Renal pelvis (tissue), 1 donor: ENCODE measurements at regions not wholly inside any gene's neighbourhood (a gene's known extent, or its start where the extent isn't known, plus 50 kb on each side); places are given as distances from the start of the nearest gene placed in this dataset.
"Not testable (repeated sequence)": the region's sequence is repeated elsewhere in the genome, so short reads cannot be mapped to it uniquely, and the experiment has no call there.

Experiments
- DNase-seq: peaks from one replicate; pipeline ENCODE4 v3.0.0-alpha.2; 2013

- no peak for DNase-seq
These were observed 2373.8 kb upstream of the ACO1 start for GRCh38 chr9:30010691-30011090.

DNA sequence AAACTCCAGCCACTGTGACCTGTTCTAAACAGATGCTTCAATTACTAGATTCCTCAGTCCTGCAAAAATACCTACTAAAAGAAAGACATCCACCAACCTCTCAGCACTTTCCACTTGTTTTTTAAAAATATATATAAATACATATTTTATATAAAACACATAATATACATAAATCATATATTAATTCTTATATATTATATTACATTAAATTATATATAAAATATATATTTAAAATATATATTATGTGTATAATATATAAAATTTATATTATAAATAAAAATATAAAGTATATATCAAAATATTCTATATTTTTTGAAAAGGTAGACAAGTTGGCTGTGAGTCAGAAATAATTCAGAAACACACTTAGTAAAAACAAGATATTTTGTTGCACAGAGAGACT, 2371.8 kb upstream of the ACO1 start:
- DNase-seq = no peak

DNA sequence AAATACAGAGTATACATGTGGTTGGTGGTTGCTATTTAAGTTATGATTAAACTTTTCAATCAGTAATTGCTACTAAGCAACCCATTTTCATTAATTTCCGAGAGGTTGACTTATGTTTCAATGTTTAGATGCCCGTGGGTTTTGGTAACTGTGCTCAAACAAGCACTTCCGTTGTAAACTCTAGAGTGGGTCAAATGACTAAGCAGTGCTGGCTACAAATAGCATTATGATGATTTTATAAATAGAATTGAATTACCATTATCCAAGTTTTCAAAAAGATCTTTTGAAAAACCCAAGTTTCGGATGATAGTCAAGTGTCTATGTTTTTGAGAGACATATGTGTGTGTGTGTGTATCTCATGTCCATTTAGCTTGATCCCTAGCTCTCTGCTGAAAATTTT, 2369.4 kb upstream of the ACO1 start:
- DNase-seq = no peak

DNA sequence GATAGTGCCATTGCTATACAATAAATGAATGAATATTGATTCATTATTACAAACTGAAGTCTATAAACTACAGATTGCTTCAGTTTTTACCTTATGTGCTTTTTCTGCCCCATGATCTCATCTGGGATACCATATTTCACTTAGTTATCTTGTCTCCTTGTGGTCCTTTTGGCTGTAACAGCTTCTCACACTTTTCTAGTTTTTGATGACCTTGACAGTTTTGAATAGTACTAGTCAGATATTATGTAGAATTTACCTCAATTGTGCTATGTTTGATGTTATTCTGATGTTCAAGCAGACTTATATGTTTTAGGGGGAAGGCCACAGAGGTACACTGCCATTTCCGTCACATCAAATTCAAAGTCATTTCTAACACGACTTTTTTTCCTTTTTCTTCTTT, 2364.3 kb upstream of the ACO1 start:
- no peak for DNase-seq

- no peak for DNase-seq
These were observed 2348.7 kb upstream of the ACO1 start for GRCh38 chr9:30035761-30036160.

- DNase-seq = no peak
These were observed 2347.9 kb upstream of the ACO1 start for GRCh38 chr9:30036558-30036957.

DNA sequence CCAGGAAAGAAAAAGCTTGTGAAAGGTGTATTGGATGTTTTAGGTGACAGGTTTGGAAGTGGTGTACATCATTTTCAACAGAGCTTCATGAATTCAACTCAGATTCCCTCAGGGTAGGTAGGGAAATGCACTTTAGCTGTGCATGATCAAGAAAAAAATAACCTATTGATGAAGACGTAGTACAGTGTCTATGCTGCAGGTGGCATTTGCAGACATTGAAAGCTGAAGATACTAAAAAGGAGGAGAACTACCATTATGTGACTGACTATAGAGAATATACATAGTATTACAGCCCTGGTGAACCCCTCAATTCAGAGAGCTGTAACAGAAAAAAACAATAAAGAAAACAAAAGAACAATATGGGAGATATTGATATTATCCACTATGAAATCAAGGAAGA, 2344.7 kb upstream of the ACO1 start:
- DNase-seq = no peak

- no peak for DNase-seq
These were observed 2336.0 kb upstream of the ACO1 start for GRCh38 chr9:30048396-30048795.

GRCh38 chr9:30058463-30058862, 2326.0 kb upstream of the ACO1 start:
- no peak for DNase-seq

DNA sequence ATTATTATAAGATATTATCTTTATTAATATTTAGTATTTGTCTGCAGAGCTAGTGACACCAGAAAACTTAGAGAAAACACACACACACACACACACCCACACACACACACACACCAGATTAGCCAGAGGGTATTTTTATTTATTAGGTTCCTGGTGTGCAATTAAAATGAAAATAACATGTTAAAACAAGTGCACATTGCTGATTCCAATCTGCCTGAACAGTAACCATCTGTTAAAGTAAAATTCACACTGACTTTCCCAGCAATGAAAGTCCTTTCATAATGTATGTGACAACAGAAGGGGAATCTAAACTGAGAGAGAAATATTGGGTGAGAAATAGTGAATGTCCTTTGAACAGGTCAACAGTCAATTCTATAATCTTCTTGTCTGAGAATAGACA, 2323.5 kb upstream of the ACO1 start:
- no peak for DNase-seq

DNA sequence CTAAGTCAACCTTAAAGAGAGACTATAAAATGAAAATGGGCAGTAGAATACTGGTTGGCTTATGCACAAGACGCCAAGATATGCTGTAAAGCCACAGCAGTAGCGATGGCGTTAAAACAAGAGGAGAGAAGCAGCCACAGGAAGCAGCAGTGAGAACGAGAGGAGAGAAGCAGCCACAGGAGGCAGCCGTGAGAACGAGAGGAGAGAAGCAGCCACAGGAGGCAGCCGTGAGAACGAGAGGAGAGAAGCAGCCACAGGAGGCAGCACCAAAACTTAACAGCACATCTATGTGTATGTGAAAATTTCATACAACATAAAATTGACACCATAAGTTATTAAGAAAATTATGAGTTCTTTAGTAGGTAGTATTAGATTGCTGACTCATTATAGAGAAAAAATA, 2318.6 kb upstream of the ACO1 start:
- DNase-seq = no peak

GRCh38 chr9:30069236-30069635, 2315.2 kb upstream of the ACO1 start:
- not testable (repeated sequence) for DNase-seq

DNA sequence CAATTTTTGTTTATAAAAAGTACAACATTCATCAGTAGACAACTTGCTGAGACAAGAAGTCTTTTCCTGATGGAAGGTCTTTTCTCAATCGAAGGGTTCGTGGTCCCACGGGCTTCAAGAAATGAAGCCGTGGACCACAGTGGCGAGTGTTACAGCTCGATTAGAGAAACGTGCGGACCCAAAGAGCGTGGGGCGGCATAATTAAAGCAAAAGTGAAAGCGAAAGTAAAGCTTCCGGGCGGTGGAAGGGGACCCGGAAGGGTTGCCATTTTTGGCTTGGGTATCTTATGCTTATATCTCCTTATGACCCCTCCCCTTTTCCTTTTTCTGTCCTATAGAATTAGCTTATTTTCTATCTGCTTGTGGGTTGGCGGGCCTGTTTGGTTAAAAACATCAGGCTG, 2309.4 kb upstream of the ACO1 start:
- DNase-seq = no peak

DNA sequence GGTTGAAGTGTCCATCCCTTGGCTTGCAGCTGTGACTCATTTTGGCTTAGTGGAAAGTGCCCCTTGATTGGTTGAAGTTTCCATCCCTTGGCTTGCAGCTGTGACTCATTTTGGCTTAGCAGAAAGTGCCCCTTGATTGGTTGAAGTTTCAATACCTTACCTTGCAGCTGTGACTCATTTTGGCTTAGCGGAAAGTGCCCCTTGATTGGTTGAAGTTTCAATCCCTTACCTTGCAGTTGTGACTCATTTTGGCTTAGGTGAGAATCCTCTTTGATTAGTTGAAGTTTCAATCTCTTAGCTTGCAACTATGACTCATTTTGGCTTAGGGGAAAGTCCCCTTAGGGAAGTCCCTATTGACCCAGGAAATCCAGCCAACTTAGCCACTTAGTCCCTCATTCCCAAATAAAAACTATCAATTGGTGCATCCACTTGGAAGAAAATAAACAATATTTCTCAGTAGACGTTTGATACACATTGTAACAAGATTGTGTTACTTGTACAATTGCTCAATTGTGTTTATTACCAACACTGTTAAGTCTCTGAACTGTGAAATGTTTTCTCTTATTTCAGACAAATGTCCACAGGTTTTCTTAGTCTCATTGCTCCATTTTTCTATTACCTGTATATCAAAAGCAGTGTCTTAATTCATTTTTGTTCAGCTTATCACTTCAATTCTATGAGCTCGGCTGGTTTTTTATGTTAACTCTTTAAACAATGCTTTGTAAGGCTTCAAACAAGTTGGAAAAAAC, 2308.8 kb upstream of the ACO1 start:
- DNase-seq = no peak

GRCh38 chr9:30078195-30078594, 2306.2 kb upstream of the ACO1 start:
- DNase-seq = no peak

GRCh38 chr9:30089428-30089827, 2295.0 kb upstream of the ACO1 start:
- no peak for DNase-seq

GRCh38 chr9:30103647-30104394, 2280.6 kb upstream of the ACO1 start:
- no peak for DNase-seq

DNA sequence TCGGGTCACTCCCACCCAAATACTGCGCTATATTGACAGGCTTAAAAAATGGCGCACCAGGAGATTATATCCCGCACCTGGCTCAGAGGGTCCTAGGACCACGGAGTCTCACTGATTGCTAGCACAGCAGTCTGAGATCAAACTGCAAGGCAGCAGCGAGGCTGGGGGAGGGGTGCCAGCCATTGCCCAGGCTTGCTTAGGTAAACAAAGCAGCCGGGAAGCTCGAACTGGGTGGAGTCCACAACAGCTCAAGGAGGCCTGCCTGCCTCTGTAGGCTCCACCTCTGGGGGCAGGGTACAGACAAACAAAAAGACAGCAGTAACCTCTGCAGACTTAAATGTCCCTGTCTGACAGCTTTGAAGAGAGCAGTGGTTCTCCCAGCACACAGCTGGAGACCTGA, 2277.3 kb upstream of the ACO1 start:
- DNase-seq = not testable (repeated sequence)

DNA sequence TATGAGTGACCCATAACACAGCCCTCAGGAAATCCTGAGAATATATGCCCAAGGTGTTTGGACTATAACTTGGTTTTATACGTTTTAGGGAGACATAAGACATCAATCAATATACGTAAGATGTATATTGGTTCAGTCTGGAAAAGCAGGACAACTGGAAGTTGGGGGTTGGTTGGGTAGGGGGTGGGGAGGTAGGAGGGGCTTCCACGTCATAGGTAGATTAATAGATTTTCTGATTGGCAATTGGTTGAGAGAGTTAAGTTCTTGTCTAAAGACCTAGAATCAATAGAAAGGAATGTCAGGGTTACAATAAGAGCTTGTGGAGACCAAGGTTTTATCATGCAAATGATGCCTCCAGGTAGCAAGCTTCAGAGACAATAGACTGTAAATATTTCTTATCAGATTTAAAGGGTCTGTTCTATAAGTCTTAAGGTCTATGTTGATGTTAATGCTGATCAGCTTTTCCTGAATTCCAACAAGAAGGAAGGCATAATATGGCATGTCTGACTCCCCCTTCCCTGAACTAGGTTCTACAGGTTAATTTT, 2267.7 kb upstream of the ACO1 start:
- no peak for DNase-seq

DNA sequence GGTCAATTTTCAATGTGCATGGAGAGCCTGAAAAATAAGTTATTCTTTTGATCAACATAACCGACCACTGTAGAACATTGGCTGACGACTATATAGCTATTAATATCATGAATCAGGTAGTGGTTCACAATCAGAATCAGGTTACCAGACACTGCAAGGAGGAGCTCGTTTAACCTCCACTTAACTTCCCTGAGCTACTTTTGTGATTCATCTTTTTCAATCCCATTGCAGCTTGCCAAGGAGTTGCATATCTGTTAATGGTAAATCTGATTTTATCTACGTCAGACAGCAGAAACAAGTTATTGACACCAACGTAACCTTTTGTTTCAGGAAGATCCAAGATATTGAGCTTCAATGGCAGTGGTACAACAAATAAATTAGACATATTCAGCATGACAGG, 2263.8 kb upstream of the ACO1 start:
- no peak for DNase-seq

GRCh38 chr9:30121611-30122010, 2262.8 kb upstream of the ACO1 start:
- DNase-seq = no peak

DNA sequence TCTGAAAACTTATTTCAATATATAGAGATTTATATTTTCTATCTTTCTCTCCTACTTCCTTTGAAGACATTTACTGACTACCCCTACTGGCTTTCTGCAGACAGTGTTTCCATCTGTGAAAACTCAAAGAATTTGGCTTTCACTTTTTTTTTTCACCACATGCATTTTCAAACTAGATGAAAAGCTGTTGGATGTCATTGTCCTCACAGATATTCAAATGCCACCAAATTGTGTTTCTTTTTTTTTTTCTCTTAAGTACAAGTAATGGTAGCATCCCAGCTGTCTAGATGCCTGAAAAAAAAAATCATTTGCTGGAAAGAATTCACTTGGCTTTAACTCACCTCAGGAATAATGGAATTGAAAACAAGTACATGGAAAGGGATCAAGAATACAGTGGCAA, 2258.6 kb upstream of the ACO1 start:
- no peak for DNase-seq

GRCh38 chr9:30127371-30127770, 2257.1 kb upstream of the ACO1 start:
- no peak for DNase-seq

DNA sequence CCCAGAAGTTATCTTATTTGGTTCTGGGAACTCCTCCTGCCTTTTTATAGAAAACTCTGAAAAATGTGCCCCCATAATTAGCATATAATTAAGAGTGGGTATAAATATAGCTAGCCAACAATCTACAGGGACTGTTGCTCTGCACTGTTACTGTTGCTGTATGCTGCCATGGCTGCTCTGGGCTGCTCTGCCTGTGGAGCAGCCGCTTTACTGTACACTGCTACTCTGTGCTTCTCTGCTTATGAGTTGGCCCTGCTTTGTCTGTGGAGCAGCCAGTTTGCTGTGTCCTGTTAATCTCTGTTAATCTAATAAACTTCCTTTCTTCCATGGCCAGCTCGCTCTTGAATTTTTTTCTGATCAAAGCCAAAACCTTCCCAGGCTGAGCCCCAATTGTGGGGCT, 2244.0 kb upstream of the ACO1 start:
- no peak for DNase-seq
